ENCODE measurements at regions not wholly inside any gene's neighbourhood (a gene's known extent, or its start where the extent isn't known, plus 50 kb on each side); places are given as distances from the start of the nearest gene placed in this dataset.

GRCh38 chr16:6641091-6641490 lies 691.6 kb upstream of the RBFOX1 start:
- no peak for TF ChIP-seq FOXP2 (optimal IDR thresholded peaks at IDR 0.05; ENCODE audit: borderline replicate concordance, extremely low read depth, extremely low read length, insufficient read depth)
- no peak for TF ChIP-seq SIN3A (IDR thresholded peaks at IDR 0.05; ENCODE audit: borderline replicate concordance, insufficient read depth, low read length)
- no peak for TF ChIP-seq TAF1 (IDR thresholded peaks at IDR 0.05; ENCODE audit: borderline replicate concordance, insufficient read depth, low read length)
- TF ChIP-seq POLR2AphosphoS5 (IDR thresholded peaks at IDR 0.05; ENCODE audit: low read depth, low read length) = no peak
- TF ChIP-seq REST (IDR thresholded peaks at IDR 0.05; ENCODE audit: insufficient read depth in 1 of 2, low read depth in 2 of 2, low read length in 2 of 2) = no peak

- TF ChIP-seq REST (IDR thresholded peaks at IDR 0.05; ENCODE audit: insufficient read depth in 1 of 2, low read depth in 2 of 2, low read length in 2 of 2) = no peak
- no peak for TF ChIP-seq SIN3A (IDR thresholded peaks at IDR 0.05; ENCODE audit: borderline replicate concordance, insufficient read depth, low read length)
- no peak for TF ChIP-seq TAF1 (IDR thresholded peaks at IDR 0.05; ENCODE audit: borderline replicate concordance, insufficient read depth, low read length)
- no peak for TF ChIP-seq FOXP2 (optimal IDR thresholded peaks at IDR 0.05; ENCODE audit: borderline replicate concordance, extremely low read depth, extremely low read length, insufficient read depth)
- no peak for TF ChIP-seq POLR2AphosphoS5 (IDR thresholded peaks at IDR 0.05; ENCODE audit: low read depth, low read length)
These were observed 696.2 kb upstream of the RBFOX1 start for GRCh38 chr16:6636457-6636856.

- TF ChIP-seq TAF1 (IDR thresholded peaks at IDR 0.05; ENCODE audit: borderline replicate concordance, insufficient read depth, low read length) = no peak
- TF ChIP-seq SIN3A (IDR thresholded peaks at IDR 0.05; ENCODE audit: borderline replicate concordance, insufficient read depth, low read length) = no peak
- TF ChIP-seq POLR2AphosphoS5 (IDR thresholded peaks at IDR 0.05; ENCODE audit: low read depth, low read length) = no peak
- no peak for TF ChIP-seq REST (IDR thresholded peaks at IDR 0.05; ENCODE audit: insufficient read depth in 1 of 2, low read depth in 2 of 2, low read length in 2 of 2)
- no peak for TF ChIP-seq FOXP2 (optimal IDR thresholded peaks at IDR 0.05; ENCODE audit: borderline replicate concordance, extremely low read depth, extremely low read length, insufficient read depth)
These were observed 698.5 kb upstream of the RBFOX1 start for GRCh38 chr16:6634151-6634550.

GRCh38 chr16:6633456-6633855 lies 699.2 kb upstream of the RBFOX1 start:
- no peak for TF ChIP-seq FOXP2 (optimal IDR thresholded peaks at IDR 0.05; ENCODE audit: borderline replicate concordance, extremely low read depth, extremely low read length, insufficient read depth)
- TF ChIP-seq SIN3A (IDR thresholded peaks at IDR 0.05; ENCODE audit: borderline replicate concordance, insufficient read depth, low read length) = no peak
- TF ChIP-seq TAF1 (IDR thresholded peaks at IDR 0.05; ENCODE audit: borderline replicate concordance, insufficient read depth, low read length) = no peak
- TF ChIP-seq POLR2AphosphoS5 (IDR thresholded peaks at IDR 0.05; ENCODE audit: low read depth, low read length) = no peak
- TF ChIP-seq REST (IDR thresholded peaks at IDR 0.05; ENCODE audit: insufficient read depth in 1 of 2, low read depth in 2 of 2, low read length in 2 of 2) = no peak

- TF ChIP-seq FOXP2 (optimal IDR thresholded peaks at IDR 0.05; ENCODE audit: borderline replicate concordance, extremely low read depth, extremely low read length, insufficient read depth) = no peak
- no peak for TF ChIP-seq TAF1 (IDR thresholded peaks at IDR 0.05; ENCODE audit: borderline replicate concordance, insufficient read depth, low read length)
- TF ChIP-seq SIN3A (IDR thresholded peaks at IDR 0.05; ENCODE audit: borderline replicate concordance, insufficient read depth, low read length) = no peak
- TF ChIP-seq REST (IDR thresholded peaks at IDR 0.05; ENCODE audit: insufficient read depth in 1 of 2, low read depth in 2 of 2, low read length in 2 of 2) = no peak
- no peak for TF ChIP-seq POLR2AphosphoS5 (IDR thresholded peaks at IDR 0.05; ENCODE audit: low read depth, low read length)
These were observed 703.5 kb upstream of the RBFOX1 start for GRCh38 chr16:6629110-6629509.
